GM20000 (cell line): ENCODE measurements at regions not wholly inside any gene's neighbourhood (a gene's known extent, or its start where the extent isn't known, plus 50 kb on each side); places are given as distances from the start of the nearest gene placed in this dataset.
"Not testable (repeated sequence)": the region's sequence is repeated elsewhere in the genome, so short reads cannot be mapped to it uniquely, and the experiment has no call there.

Experiments used
- DNase-seq: peaks from one replicate; pipeline ENCODE4 v3.0.0; 2012; ENCODE audit warnings: low spot score
- CTCF ChIP-seq: IDR thresholded peaks from 2 replicates; pipeline ENCODE4 v1.5.1; 2012; ENCODE audit warnings: mild to moderate bottlenecking, control low read depth; ENCODE audit errors: extremely low read depth, missing control alignments

GRCh38 chr3:180430896-180431295, 171.1 kb upstream of the TTC14 start:
- no peak for TF ChIP-seq CTCF
- DNase-seq = no peak

- TF ChIP-seq CTCF = no peak
- no peak for DNase-seq
These were observed 168.8 kb upstream of the TTC14 start for GRCh38 chr3:180433152-180433551.

GRCh38 chr3:180447136-180447535, 154.8 kb upstream of the TTC14 start:
- no peak for DNase-seq
- TF ChIP-seq CTCF = no peak

GRCh38 chr3:180448407-180448806, 153.6 kb upstream of the TTC14 start:
- not testable (repeated sequence) for DNase-seq

GRCh38 chr3:180457225-180457624, 144.7 kb upstream of the TTC14 start:
- no peak for DNase-seq

GRCh38 chr3:180466401-180467011, 135.5 kb upstream of the TTC14 start:
- no peak for TF ChIP-seq CTCF

More at GRCh38 chr3:180457225-180457624, 144.7 kb upstream of the TTC14 start:
- no peak for TF ChIP-seq CTCF

GRCh38 chr3:180467177-180467576, 134.8 kb upstream of the TTC14 start:
- TF ChIP-seq CTCF = no peak
- no peak for DNase-seq

More at GRCh38 chr3:180466401-180467011, 135.5 kb upstream of the TTC14 start:
- DNase-seq = no peak

- no peak for TF ChIP-seq CTCF
- no peak for DNase-seq
These were observed 132.8 kb upstream of the TTC14 start for GRCh38 chr3:180469149-180469548.
